ENCODE measurements at regions not wholly inside any gene's neighbourhood (a gene's known extent, or its start where the extent isn't known, plus 50 kb on each side); places are given as distances from the start of the nearest gene placed in this dataset.

- H3K27ac ChIP-seq: no peak overlapping the region
- H3K27me3 ChIP-seq (replicated peaks in 1 of 7): peaks cover 0 to 34% (median 0%) of the 10 kb centered on the region in 7 donors
- TF ChIP-seq POLR2AphosphoS5 (IDR thresholded peaks at IDR 0.05) (no peak), POLR2A (IDR thresholded peaks at IDR 0.05) (no peak)
- TF ChIP-seq, protein P1, sequence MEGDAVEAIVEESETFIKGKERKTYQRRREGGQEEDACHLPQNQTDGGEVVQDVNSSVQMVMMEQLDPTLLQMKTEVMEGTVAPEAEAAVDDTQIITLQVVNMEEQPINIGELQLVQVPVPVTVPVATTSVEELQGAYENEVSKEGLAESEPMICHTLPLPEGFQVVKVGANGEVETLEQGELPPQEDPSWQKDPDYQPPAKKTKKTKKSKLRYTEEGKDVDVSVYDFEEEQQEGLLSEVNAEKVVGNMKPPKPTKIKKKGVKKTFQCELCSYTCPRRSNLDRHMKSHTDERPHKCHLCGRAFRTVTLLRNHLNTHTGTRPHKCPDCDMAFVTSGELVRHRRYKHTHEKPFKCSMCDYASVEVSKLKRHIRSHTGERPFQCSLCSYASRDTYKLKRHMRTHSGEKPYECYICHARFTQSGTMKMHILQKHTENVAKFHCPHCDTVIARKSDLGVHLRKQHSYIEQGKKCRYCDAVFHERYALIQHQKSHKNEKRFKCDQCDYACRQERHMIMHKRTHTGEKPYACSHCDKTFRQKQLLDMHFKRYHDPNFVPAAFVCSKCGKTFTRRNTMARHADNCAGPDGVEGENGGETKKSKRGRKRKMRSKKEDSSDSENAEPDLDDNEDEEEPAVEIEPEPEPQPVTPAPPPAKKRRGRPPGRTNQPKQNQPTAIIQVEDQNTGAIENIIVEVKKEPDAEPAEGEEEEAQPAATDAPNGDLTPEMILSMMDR (IDR thresholded peaks at IDR 0.05 in 8 of 11, conservative IDR thresholded peaks at IDR 0.05 in 3 of 11): no peak
- DNase-seq: no peak
- intact Hi-C loops (cut with DNase I; ENCODE audit: low total_unique reads): no loop called here
- H3K4me1 ChIP-seq: no peaks in the 10 kb centered on the region
- H3K4me3 ChIP-seq: no peak overlapping the region
- WGBS, 5 donors: 33 to 49% (median 42%) methylated on average over 3 of the region's 3 CpGs
- no peaks in the 10 kb centered on the region for H3K36me3 ChIP-seq
- H3K9me3 ChIP-seq: no peaks in the 10 kb centered on the region
Observed at GRCh38 chr15:77790481-77790880, 157.8 kb upstream of the LINGO1 start.

DNA sequence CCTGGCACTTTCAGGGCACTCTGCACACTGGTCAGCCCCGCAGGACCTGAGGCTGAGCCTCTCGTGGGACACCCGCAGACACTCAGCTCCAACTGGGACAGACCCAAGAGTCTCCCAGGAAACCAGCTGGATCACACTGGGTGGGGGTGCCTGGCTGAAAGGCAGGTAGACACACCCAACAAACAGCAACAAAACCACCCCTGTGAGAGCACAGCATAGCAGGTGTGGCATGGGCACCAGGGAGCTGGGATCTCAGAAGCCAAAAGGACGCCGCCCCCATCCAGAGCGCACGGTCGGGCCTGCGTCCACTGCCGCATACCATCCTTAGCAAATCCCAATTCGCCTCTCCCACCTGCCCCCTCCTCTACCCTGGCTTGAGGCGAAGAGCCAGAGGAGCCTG is 154.2 kb upstream of the LINGO1 start:
- WGBS, 5 donors: 80 to 88% (median 84%) methylated on average over 11 to 12 of the region's 12 CpGs

DNA sequence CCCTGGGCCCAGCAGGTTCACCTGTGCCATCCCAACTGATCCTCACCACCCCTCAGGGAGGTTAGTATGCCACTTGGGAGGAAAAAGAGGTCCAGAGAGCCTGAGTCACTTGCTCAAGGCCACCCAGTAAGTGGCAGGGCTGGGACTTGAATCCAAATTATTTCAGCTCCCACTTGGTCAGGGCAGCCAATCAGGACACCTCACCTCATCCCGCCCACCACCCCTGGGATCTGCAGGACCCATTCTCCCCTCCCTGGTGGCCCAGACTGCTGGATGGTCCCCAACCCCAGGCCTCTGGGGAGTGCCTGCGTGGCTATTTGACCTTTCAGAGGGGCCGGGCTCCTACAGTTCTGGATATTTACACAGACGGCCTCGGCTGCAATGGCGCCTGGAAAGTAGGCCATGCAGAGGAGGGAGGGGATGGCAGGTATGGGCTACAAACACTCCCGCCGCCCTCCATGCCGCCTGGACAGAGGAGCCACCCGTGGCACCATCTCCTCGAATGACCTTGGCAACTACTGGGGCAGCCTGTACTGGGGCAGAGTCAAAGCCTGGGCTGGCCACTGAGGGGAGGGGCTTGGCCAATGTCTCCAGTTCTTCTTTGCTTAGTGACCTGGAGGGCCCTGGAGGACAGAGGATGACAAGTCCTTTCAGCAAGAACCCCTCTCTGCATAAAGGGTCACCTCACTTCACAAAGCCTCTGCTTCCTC is 153.6 kb upstream of the LINGO1 start:
- TF ChIP-seq, protein P1 (IDR thresholded peaks at IDR 0.05 in 8 of 11, conservative IDR thresholded peaks at IDR 0.05 in 3 of 11): no peak
- TF ChIP-seq POLR2AphosphoS5 (IDR thresholded peaks at IDR 0.05) (no peak), POLR2A (IDR thresholded peaks at IDR 0.05) (no peak)
- Histone ChIP-seq H3K9me3 (peaks cover 0 to under 1% (median 0%) of the 10 kb centered on the region in 8 donors), H3K27me3 (replicated peaks in 1 of 7) (peaks cover 0 to 36% (median 0%) of the 10 kb centered on the region in 7 donors), H3K4me3 (no peak overlapping the region), H3K4me1 (no peaks in the 10 kb centered on the region), H3K36me3 (no peaks in the 10 kb centered on the region), H3K27ac (no peak overlapping the region)
- no peak for DNase-seq
- WGBS, 5 donors: 74 to 90% (median 80%) methylated on average over 2 to 11 of the region's 11 CpGs
- intact Hi-C loops (cut with DNase I; ENCODE audit: low total_unique reads): no loop called here

More for the DNA sequence above, 154.2 kb upstream of the LINGO1 start:
- Histone ChIP-seq H3K27me3 (replicated peaks in 1 of 7) (peaks cover 0 to 36% (median 0%) of the 10 kb centered on the region in 7 donors), H3K27ac (no peak overlapping the region), H3K36me3 (no peaks in the 10 kb centered on the region), H3K4me1 (no peaks in the 10 kb centered on the region), H3K9me3 (no peaks in the 10 kb centered on the region), H3K4me3 (no peak overlapping the region)
- DNase-seq: no peak
- TF ChIP-seq POLR2AphosphoS5 (IDR thresholded peaks at IDR 0.05): no peak
- no peak for TF ChIP-seq POLR2A (IDR thresholded peaks at IDR 0.05)
- TF ChIP-seq, protein P1 (IDR thresholded peaks at IDR 0.05 in 8 of 11, conservative IDR thresholded peaks at IDR 0.05 in 3 of 11): no peak
- intact Hi-C loops (cut with DNase I; ENCODE audit: low total_unique reads): no loop called here

DNA sequence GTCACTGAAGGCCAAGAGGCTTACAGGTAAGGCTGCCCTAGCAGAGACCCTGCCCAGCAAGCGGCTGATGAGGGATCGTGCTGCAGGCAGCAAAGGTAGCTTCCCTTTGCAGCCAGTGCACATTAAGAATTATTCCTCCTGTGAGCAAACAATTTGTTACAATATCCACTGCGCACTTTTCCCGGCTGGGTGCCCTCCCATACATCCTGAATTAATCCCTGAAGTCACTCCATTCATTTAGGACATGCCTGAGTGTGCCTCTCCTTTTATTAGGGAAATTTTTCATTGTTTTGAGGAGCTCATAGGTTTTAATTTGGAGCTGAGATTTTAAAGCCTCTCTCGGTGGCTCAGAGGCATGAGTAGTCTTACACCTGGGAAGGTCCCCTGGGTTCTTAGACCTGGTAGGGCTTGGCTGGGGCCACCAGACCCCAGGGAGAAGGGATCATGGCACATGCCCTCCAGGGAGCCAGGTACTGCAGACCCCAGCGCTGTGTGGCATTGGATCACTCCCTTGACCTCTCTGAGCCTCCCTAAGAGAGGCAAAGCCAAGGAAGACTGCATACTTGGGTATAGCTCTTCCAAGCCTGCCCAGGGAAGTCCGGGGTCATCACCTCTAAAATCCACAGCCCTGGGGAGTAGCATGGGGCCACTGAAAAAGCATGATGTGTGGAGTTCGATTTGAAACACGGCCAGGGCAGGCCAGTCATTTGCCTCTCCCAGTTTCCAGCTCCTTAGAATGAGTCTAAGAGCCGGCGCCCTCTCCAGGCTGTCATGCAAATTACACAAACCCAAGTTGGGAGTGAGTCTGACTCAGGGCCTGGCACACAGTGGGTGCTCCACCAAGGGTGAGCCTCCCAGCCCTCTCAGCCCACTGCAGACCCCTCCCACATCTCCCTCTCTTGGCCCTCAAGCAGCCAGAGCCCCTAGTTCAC is 151.9 kb upstream of the LINGO1 start:
- Histone ChIP-seq H3K36me3 (no peaks in the 10 kb centered on the region), H3K9me3 (peaks cover 0 to 16% (median 9%) of the 10 kb centered on the region in 8 donors), H3K4me3 (no peak overlapping the region), H3K4me1 (no peaks in the 10 kb centered on the region), H3K27ac (no peak overlapping the region), H3K27me3 (replicated peaks in 1 of 7) (peaks cover 0 to 36% (median 0%) of the 10 kb centered on the region in 7 donors)
- 57 to 80% (median 60%) methylated on average over 8 to 11 of the region's 11 CpGs for WGBS, 5 donors
- DNase-seq: no peak
- TF ChIP-seq POLR2AphosphoS5 (IDR thresholded peaks at IDR 0.05) (no peak), POLR2A (IDR thresholded peaks at IDR 0.05) (no peak)
- TF ChIP-seq, protein P1 (IDR thresholded peaks at IDR 0.05 in 8 of 11, conservative IDR thresholded peaks at IDR 0.05 in 3 of 11): peak in 4 of 11 experiments; percentile 17 to 33 (median 25)
- intact Hi-C loops (cut with DNase I; ENCODE audit: low total_unique reads): no loop called here
